OCI-LY7 (cell line): ENCODE measurements at regions not wholly inside any gene's neighbourhood (a gene's known extent, or its start where the extent isn't known, plus 50 kb on each side); places are given as distances from the start of the nearest gene placed in this dataset.

Experiments used
- BruUV-seq: library from RNA; stranded (reverse); fragments of 400-500 nt; replicated peaks from 2 replicates; lab custom pipeline; 2021; lab: Mats Ljungman, UMichigan
- CTCF ChIA-PET: fragments of 300-600 bp; sonication (Branson Sonifier 250); formaldehyde crosslinking; loops from one replicate; lab custom pipeline; 2022; ENCODE audit warnings: antibody characterized with exemption; ENCODE audit not compliant: unreplicated experiment; lab: Charles Lee
- POLR2A ChIA-PET: fragments of 300-600 bp; sonication (Branson Sonifier 250); formaldehyde crosslinking; loops from one replicate; lab custom pipeline; 2022; ENCODE audit warnings: antibody characterized with exemption; lab: Charles Lee
- DNase-seq: peaks from one replicate; pipeline ENCODE4 v3.0.0-alpha.2; 2015; ENCODE audit warnings: low spot score
- H2AFZ ChIP-seq: fragments of 200-600 bp; sonication (generic), shearing (Covaris generic); 2 replicates; pipeline ENCODE4 v1.6.1; 2014; ENCODE audit warnings: mild to moderate bottlenecking, antibody characterized with exemption, low read length, moderate library complexity
- H3K27ac ChIP-seq: fragments of 200-600 bp; sonication (generic); 2 replicates; pipeline ENCODE4 v1.5.1; 2014; ENCODE audit warnings: mixed run types, low read depth, mild to moderate bottlenecking, moderate library complexity, low read length, inconsistent platforms; ENCODE audit not compliant: poor library complexity, severe bottlenecking
- H3K36me3 ChIP-seq: fragments of 200-600 bp; sonication (generic); 2 replicates; pipeline ENCODE4 v1.6.1; 2014; ENCODE audit warnings: mild to moderate bottlenecking, antibody characterized with exemption, low read length, moderate library complexity, mixed read lengths; ENCODE audit not compliant: insufficient read depth
- H3K4me1 ChIP-seq: fragments of 200-600 bp; sonication (generic); 2 replicates; pipeline ENCODE4 v1.5.1; 2014; ENCODE audit warnings: mild to moderate bottlenecking, low read length; ENCODE audit not compliant: insufficient read depth, poor library complexity, severe bottlenecking
- H3K4me2 ChIP-seq: fragments of 200-600 bp; sonication (generic); 2 replicates; pipeline ENCODE4 v1.6.1; 2014; ENCODE audit warnings: mild to moderate bottlenecking, low read length
- H3K4me3 ChIP-seq: fragments of 200-600 bp; sonication (generic); 2 replicates; pipeline ENCODE4 v1.5.1; 2014; ENCODE audit warnings: mild to moderate bottlenecking, low read depth, low read length; ENCODE audit not compliant: poor library complexity, severe bottlenecking
- H3K79me2 ChIP-seq: fragments of 200-600 bp; sonication (generic); 2 replicates; pipeline ENCODE4 v1.6.1; 2016; ENCODE audit warnings: low read depth, mild to moderate bottlenecking, low read length, moderate library complexity, mixed read lengths; ENCODE audit not compliant: insufficient read depth
- H3K9me2 ChIP-seq: fragments of 200-600 bp; sonication (generic); 2 replicates; pipeline ENCODE4 v1.6.1; 2016; ENCODE audit warnings: mild to moderate bottlenecking, low read length, mixed read lengths; ENCODE audit not compliant: insufficient read depth
- H3K9me3 ChIP-seq: fragments of 200-600 bp; sonication (generic); 2 replicates; pipeline ENCODE4 v1.6.1; 2014; ENCODE audit warnings: mild to moderate bottlenecking, mixed run types, low read length, mixed read lengths
- H4K20me1 ChIP-seq: fragments of 200-600 bp; sonication (generic); 2 replicates; pipeline ENCODE4 v1.6.1; 2014; ENCODE audit warnings: mild to moderate bottlenecking, antibody characterized with exemption, low read length, moderate library complexity, mixed read lengths; ENCODE audit not compliant: insufficient read depth
- CTCF ChIP-seq: fragments of 200-600 bp; sonication (generic); conservative IDR thresholded peaks from 2 replicates; pipeline ENCODE4 v1.5.1; 2014; ENCODE audit warnings: mild to moderate bottlenecking, antibody characterized with exemption, low read length, moderate library complexity, mixed read lengths
- EZH2phosphoT487 ChIP-seq: fragments of 200-600 bp; sonication (generic); IDR thresholded peaks from 2 replicates; pipeline ENCODE4 v1.6.1; 2018; ENCODE audit warnings: low read depth, borderline replicate concordance, mild to moderate bottlenecking, mixed run types, antibody characterized with exemption, low read length, moderate library complexity, mixed read lengths
- intact Hi-C: fragments of 100-400 bp; cut with micrococcal nuclease; formaldehyde crosslinking; loops from one replicate; pipeline ENCODE4 v1.10.0; 2022; ENCODE audit not compliant: unreplicated experiment

GRCh38 chr12:87901457-87901856 is 127.7 kb downstream of the C12orf50 start:
- Histone ChIP-seq H4K20me1 (no peaks in the 10 kb centered on the region), H3K4me2 (no peak overlapping the region), H3K9me2 (no peaks in the 10 kb centered on the region), H3K27ac (no peak overlapping the region), H2AFZ (no peak overlapping the region), H3K79me2 (no peaks in the 10 kb centered on the region), H3K9me3 (no peaks in the 10 kb centered on the region), H3K4me3 (no peak overlapping the region), H3K4me1 (no peaks in the 10 kb centered on the region), H3K36me3 (no peaks in the 10 kb centered on the region)
- no TSS peak for BruUV-seq
- POLR2A ChIA-PET = no interaction called here
- TF ChIP-seq CTCF = no peak
- TF ChIP-seq EZH2phosphoT487 = no peak
- intact Hi-C loops = no loop called here
- CTCF ChIA-PET = no interaction called here
- no peak for DNase-seq

- H3K4me2 ChIP-seq = no peak overlapping the region
- no peaks in the 10 kb centered on the region for H3K9me3 ChIP-seq
- CTCF ChIA-PET = no interaction called here
- no peak overlapping the region for H3K4me3 ChIP-seq
- H4K20me1 ChIP-seq = no peaks in the 10 kb centered on the region
- BruUV-seq = no TSS peak
- H3K36me3 ChIP-seq = no peaks in the 10 kb centered on the region
- POLR2A ChIA-PET = no interaction called here
- no peaks in the 10 kb centered on the region for H3K79me2 ChIP-seq
- H3K4me1 ChIP-seq = no peaks in the 10 kb centered on the region
- no peak overlapping the region for H2AFZ ChIP-seq
- no peak for DNase-seq
- no peaks in the 10 kb centered on the region for H3K9me2 ChIP-seq
- intact Hi-C loops = no loop called here
- H3K27ac ChIP-seq = no peak overlapping the region
- TF ChIP-seq CTCF = no peak
- TF ChIP-seq EZH2phosphoT487 = no peak
Observed at GRCh38 chr12:87897662-87898061, 131.5 kb downstream of the C12orf50 start.

GRCh38 chr12:87883806-87884205 is 145.4 kb downstream of the C12orf50 start:
- Histone ChIP-seq H3K36me3 (no peaks in the 10 kb centered on the region), H3K4me2 (no peak overlapping the region), H3K9me3 (no peaks in the 10 kb centered on the region), H3K27ac (no peak overlapping the region), H4K20me1 (no peaks in the 10 kb centered on the region), H2AFZ (no peak overlapping the region), H3K4me3 (no peak overlapping the region), H3K9me2 (no peaks in the 10 kb centered on the region), H3K4me1 (no peaks in the 10 kb centered on the region), H3K79me2 (no peaks in the 10 kb centered on the region)
- BruUV-seq = no TSS peak
- ChIA-PET CTCF (no interaction called here), POLR2A (no interaction called here)
- no peak for TF ChIP-seq CTCF
- TF ChIP-seq EZH2phosphoT487 = no peak
- intact Hi-C loops = no loop called here
- no peak for DNase-seq
